ENCODE measurements at regions not wholly inside any gene's neighbourhood (a gene's known extent, or its start where the extent isn't known, plus 50 kb on each side); places are given as distances from the start of the nearest gene placed in this dataset.

- DNase-seq (ENCODE audit: low spot score): no peak
Measured at GRCh38 chr5:61623401-61624069, 291.5 kb downstream of the ZSWIM6 start.

GRCh38 chr5:61624553-61625136, 292.6 kb downstream of the ZSWIM6 start:
- DNase-seq (ENCODE audit: low spot score): no peak

DNA sequence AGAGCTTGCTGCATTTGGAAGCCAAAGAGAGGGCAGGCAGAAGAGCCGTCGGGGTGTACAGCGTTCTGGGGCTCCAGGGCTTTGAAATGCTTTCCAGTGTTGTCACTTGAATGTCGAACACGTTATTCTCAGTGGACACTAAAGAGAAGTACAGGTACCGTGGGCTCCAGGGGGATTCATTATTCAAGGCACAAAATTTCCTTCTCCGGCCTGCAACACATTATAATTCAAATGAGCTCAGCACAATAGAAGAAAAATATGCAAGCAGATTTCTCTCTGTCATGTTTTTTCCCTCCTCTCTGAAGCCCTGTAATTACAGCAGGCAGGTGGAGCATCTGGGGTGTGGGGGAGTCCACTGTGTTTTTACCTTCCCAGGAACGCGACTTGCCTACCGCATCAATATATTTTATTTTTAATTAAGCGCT, 293.1 kb downstream of the ZSWIM6 start:
- DNase-seq (ENCODE audit: low spot score): no peak

DNA sequence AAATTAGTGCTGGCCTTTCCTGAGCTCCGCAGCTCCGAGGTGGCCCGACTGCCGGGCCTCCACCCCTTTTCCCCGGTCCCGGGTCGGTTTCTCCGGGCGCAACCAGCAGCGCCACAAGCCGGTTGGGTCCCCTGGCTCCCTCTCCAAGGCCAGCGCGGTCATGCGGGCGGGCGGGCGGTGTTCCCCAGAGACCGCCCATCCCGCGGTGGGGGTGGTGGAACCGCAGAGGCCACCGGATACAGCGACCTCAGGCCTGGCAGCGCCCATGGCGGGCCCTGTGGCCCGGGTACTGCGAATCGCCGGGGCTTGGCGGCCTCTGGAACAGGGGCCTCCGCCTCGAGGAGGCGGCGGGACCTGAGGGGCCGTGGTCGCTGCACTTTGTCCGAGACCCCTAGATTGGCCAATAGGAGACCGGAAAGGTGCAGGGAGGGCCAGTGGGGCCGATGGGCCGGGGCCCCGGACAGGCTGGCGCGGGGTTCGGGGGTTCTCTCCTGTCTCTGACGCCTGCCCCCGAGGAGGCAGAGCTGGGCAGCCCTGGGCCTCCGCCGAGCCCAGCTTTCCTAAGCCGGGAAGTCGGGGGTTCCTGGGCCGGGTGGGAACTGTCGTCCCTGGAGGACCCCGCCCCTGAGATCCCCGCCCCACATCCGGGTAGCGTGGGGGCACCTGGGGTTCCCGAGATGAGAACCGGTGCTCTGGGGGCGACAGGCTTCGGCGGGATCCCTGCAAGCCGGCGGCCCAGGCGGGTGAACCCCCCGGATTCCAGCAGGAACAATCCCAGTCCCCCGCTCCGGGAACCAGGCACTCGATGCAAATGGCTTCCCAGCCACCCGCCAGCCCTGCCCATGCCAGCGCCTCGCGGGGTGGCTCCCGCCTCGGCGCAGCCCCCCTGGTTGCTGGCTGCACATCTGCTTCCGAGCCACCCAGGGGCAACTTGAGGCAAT, 293.9 kb downstream of the ZSWIM6 start:
- DNase-seq (ENCODE audit: low spot score): peak; percentile 3

DNA sequence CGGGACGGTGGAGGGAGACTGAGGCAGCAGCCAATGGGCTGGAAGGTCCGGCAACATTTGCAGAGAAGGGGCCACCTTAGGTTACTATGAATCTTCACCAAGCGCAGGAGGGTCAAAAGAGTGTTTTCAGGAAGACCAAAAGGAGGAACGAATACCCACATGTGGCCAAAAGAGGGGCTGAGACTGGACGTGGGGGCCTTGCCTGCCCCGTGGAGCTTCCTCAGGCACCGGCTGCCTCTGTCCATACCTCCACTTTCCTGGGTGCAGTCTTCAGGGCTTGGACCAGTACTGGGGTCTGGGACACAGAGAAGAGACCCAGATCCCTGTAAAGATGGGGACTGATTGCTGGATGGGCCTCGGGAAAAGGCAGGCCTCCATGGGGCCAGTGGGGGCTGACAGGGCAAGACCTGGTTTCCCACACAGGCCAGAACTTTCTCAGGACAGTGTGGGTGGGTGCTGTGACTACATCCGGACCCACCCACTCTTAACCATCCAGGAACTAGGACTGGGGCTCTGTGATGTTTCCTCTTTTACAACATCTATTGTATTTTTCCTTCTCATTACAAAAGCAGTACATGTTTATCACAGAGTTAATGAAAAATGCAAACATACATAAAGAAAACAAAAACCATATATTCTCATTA, 294.7 kb downstream of the ZSWIM6 start:
- DNase-seq (ENCODE audit: low spot score): no peak

GRCh38 chr5:61627531-61627930, 295.5 kb downstream of the ZSWIM6 start:
- no peak for DNase-seq (ENCODE audit: low spot score)

DNA sequence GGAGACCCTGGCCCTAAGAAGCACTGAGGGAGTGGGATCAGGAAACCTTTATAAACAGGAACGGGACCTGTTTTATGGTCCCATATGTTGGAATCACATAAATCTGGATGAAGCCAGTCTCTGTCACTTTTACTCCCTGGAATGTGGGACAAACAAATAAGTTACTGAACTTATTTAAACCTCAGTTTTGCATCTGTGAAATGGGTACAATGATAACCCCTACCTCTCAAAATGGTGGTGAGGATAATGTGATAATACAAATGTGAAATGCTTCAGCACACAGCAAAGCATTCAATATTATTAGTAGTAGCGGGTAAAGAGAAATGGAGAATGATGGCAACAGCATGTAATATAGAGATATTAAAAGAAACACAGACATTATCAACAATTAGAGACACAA, 298.9 kb downstream of the ZSWIM6 start:
- no peak for DNase-seq (ENCODE audit: low spot score)

- DNase-seq (ENCODE audit: low spot score): no peak
Measured at GRCh38 chr5:61631438-61631941, 299.4 kb downstream of the ZSWIM6 start.

- no peak for DNase-seq (ENCODE audit: low spot score)
Measured at GRCh38 chr5:61632064-61632463, 300.0 kb downstream of the ZSWIM6 start.

GRCh38 chr5:61635271-61635670, 303.2 kb downstream of the ZSWIM6 start:
- no peak for DNase-seq (ENCODE audit: low spot score)

DNA sequence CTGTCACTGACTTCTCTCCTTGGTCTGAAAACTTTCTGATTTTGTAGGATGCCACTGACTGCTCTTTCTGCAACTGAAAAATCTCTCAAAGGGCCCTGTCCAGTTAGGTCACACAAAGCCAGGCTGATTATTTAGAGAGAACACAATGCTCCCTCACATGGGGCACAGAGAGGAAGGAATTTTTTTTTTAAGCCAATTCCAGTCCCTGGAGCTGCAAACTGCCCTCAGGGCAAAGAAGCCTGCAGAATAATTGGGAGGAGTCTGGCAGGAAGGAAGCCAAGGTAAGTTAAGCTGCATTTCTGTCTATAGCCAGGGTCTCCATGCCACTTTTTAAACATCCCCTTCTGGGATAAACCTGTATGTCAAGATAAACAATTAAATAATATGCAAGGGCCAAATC, 305.5 kb downstream of the ZSWIM6 start:
- no peak for DNase-seq (ENCODE audit: low spot score)

- no peak for DNase-seq (ENCODE audit: low spot score)
Measured at GRCh38 chr5:61638476-61638875, 306.4 kb downstream of the ZSWIM6 start.

- DNase-seq (ENCODE audit: low spot score): no peak
Measured at GRCh38 chr5:61640179-61641021, 308.3 kb downstream of the ZSWIM6 start.

DNA sequence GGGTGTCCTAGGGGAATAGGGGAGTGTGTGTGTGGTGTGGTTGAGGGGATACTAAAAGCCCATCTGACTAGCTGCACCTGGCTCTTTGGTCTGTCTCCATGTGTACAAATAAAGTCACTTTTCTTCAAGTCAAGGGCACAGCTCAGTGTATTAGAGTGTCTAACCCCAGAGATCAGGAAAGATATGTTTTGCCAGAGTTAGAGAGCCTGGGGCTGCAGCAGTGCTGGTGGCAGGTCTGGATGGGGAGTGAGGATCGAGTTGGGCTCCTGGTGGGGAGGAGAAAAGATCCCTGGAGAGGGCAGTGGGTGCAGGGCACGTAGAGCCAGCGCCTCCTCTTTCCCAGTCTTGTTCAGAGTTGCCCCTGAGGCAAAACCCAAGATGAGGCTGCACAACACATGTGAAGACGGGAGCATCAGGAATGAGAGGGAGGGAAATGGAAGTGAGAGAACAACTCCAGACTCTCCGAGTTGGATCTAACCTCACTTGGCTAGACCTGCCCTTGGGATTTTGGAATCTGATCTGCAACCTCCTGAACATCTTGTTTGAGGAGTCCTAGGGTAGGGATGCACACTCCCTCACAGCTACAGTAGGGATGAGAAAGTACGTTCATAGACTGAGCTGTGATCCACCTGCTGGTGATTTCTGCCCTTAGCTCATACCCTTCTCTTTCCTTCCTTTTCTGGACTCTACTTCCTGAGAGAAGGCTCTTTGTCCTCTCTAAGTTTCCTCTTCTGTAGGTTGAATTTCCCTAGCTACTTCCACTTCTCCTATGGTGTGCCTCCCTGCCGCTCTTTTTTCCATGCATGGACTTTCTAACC, 309.9 kb downstream of the ZSWIM6 start:
- no peak for DNase-seq (ENCODE audit: low spot score)

DNA sequence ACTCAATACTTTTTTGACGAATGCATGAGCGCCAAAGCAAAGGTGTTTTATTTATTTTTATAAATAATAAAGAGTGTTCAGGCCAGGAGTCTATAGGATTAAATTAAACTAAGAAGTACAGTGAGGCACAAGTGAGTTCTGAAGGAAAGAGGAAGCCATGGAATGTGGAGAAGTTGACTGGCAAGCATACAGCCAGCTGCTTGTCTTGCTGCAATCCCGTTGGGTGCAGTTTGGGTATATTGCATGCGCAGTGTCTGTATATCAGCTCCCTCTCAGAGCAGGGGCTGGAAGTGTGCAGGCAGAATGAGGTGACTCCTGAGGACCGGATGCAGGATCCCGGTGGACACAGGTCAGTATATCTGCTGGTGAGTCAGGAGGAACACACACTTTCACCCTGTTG, 315.6 kb downstream of the ZSWIM6 start:
- no peak for DNase-seq (ENCODE audit: low spot score)

DNA sequence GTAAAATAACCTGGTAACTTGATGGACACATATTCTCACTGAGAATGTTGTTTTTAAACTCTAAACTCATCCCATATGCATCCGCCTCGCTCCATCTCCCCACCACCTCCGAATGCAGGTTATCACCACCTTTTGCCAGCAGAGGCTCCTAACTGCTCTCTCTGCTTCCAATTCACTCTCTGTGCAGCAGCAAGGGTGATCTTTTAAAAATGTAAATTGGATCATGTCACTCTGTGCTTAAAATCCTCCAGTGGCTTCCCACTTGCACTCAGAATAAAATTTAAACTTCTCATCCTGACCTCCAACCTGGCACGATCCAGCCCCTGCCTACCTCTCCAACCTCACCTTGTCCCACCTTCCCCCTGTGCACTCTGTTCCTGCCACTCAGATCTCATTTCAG, 317.2 kb downstream of the ZSWIM6 start:
- DNase-seq (ENCODE audit: low spot score): no peak

DNA sequence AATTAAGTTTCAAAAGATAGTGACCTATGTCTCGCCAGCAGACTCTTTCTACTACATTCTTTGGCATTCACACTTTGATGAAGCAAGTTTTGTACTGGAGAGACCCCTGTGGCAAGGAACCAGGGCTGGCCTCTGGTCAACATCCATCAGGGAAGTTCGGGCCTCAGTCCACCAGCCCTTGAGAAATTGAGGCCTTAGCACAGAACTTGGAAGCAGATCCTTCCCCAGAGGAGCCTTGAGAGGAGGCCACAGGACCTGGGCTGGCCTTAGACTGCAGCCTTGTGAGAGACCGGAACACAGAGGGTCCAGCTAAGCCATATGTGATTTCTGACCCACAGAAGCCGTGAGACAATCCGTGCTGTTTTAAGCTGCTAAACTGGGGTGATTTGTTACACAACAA, 317.9 kb downstream of the ZSWIM6 start:
- no peak for DNase-seq (ENCODE audit: low spot score)

DNA sequence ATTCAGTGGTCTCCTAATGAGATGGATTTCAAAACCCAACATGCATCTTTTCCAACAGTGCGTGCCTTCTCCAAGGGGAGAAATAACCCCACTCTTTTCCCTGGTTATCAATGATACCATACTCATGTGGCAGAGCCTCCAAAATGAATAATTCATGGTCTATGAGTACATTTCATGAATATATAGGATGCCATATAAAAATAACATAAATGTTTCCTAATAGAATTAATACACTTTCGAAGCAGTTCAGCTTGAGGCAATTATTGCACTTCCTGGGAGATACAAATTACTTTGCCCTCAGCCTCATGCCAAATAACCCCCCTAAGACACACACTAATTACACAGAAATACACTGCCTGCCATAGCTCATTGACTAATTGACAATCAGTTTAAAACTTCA, 318.6 kb downstream of the ZSWIM6 start:
- no peak for DNase-seq (ENCODE audit: low spot score)

DNA sequence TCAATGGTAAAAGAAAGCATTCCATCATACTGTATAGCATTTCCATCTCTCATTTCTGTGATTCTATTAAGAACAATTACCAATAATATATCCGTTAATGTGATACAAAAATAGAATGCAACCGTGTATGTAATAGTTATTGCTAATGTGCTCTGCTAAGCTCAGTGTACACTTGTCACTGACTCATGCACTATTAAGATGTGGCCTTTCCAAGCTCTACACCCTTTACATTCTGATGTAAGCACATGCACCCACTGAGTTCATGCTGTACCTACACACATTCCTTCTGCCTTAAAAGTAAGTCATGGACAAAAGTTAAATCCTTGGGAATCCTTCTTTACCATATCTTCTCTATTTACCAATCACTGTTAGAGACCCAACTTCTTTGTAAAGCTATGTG, 319.1 kb downstream of the ZSWIM6 start:
- no peak for DNase-seq (ENCODE audit: low spot score)

DNA sequence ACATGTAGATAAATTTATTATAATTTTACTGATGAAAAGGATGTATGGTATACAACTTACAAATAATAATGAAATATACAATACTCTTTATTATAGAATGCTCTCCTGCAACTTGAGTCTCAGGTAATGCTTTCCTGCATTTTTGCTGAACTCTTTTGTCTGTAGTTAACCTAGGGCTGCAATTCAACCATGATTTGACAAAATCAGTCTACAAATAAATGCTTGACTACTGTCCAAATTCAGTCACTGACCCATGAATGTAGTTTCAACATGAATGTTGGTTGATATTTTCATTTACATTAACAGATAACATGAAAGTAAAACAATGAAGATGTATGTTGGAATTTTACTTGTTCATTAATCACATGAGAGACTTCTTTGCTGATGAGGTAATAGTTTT, 320.9 kb downstream of the ZSWIM6 start:
- DNase-seq (ENCODE audit: low spot score): no peak
